GM19035 (cell line): ENCODE measurements at regions not wholly inside any gene's neighbourhood (a gene's known extent, or its start where the extent isn't known, plus 50 kb on each side); places are given as distances from the start of the nearest gene placed in this dataset.

Source experiments
- ATAC-seq: cut with Tn5 transposase; IDR thresholded peaks from one replicate; pipeline ENCODE4 v1.9.1; 2021; ENCODE audit not compliant: unreplicated experiment

- ATAC-seq: no peak
Measured at GRCh38 chr3:44185396-44185915, 56.2 kb upstream of the TOPAZ1 start.

GRCh38 chr3:44186111-44186672 is 55.5 kb upstream of the TOPAZ1 start:
- ATAC-seq: no peak

GRCh38 chr3:44186712-44187111 is 55.0 kb upstream of the TOPAZ1 start:
- ATAC-seq: no peak
